ENCODE measurements at regions not wholly inside any gene's neighbourhood (a gene's known extent, or its start where the extent isn't known, plus 50 kb on each side); places are given as distances from the start of the nearest gene placed in this dataset.

DNA sequence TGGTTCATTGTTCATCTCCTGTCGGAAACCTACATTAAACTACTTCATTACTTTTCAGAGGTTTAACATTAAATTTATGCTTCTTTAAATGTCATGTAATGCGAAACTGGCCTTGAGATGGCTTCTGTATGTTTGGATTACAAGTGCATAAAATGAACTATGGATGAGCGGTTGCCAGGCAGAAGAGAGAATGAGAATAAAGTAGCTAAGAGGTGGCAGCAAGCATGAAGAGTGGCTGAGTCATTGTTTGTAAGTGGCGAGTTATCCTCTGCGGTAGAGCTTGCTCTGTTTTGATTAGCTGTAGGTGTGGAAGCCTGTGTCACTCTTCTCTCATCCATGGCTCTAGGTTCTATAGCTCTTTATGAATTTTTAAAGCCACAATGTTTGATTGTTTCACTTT lies 1139.6 kb upstream of the PCDH9 start:
- DNase-seq (ENCODE audit: low read depth in 2 of 2): peak in 1 of 2 donors; percentile 63
- Histone ChIP-seq H3K36me3 (ENCODE audit: control insufficient read depth, insufficient read depth, low read length) (no peaks in the 10 kb centered on the region), H2AFZ (ENCODE audit: low read length) (no peak overlapping the region), H4K20me1 (ENCODE audit: control insufficient read depth, extremely low read depth, insufficient read depth, low read length) (no peaks in the 10 kb centered on the region), H3K4me1 (ENCODE audit: control insufficient read depth, extremely low read depth, insufficient read depth, low read length) (no peaks in the 10 kb centered on the region), H3K9me3 (ENCODE audit: control insufficient read depth, insufficient read depth, low read depth, low read length) (no peaks in the 10 kb centered on the region), H3K4me2 (ENCODE audit: extremely low read depth, insufficient read depth, low read length) (no peak overlapping the region), H3K27ac (ENCODE audit: insufficient read depth, low read length) (no peak overlapping the region), H3K27me3 (ENCODE audit: control insufficient read depth, insufficient read depth, low read length) (no peaks in the 10 kb centered on the region), H3K4me3 (replicated peaks in 1 of 4; ENCODE audit: control extremely low read depth in 1 of 4, insufficient read depth in 1 of 4, low read depth in 3 of 4, low read length in 4 of 4) (no peak overlapping the region), H3K79me2 (ENCODE audit: control insufficient read depth, insufficient read depth, low read length) (no peaks in the 10 kb centered on the region), H3K9ac (ENCODE audit: insufficient read depth, low read length) (no peak overlapping the region)
- TF ChIP-seq EZH2 (IDR thresholded peaks at IDR 0.05; ENCODE audit: low read length, missing control alignments): no peak
- TF ChIP-seq, protein P1, sequence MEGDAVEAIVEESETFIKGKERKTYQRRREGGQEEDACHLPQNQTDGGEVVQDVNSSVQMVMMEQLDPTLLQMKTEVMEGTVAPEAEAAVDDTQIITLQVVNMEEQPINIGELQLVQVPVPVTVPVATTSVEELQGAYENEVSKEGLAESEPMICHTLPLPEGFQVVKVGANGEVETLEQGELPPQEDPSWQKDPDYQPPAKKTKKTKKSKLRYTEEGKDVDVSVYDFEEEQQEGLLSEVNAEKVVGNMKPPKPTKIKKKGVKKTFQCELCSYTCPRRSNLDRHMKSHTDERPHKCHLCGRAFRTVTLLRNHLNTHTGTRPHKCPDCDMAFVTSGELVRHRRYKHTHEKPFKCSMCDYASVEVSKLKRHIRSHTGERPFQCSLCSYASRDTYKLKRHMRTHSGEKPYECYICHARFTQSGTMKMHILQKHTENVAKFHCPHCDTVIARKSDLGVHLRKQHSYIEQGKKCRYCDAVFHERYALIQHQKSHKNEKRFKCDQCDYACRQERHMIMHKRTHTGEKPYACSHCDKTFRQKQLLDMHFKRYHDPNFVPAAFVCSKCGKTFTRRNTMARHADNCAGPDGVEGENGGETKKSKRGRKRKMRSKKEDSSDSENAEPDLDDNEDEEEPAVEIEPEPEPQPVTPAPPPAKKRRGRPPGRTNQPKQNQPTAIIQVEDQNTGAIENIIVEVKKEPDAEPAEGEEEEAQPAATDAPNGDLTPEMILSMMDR (conservative IDR thresholded peaks at IDR 0.05 in 1 of 2, IDR thresholded peaks at IDR 0.05 in 1 of 2; ENCODE audit: low read depth in 1 of 2, low read length in 2 of 2): no peak

DNA sequence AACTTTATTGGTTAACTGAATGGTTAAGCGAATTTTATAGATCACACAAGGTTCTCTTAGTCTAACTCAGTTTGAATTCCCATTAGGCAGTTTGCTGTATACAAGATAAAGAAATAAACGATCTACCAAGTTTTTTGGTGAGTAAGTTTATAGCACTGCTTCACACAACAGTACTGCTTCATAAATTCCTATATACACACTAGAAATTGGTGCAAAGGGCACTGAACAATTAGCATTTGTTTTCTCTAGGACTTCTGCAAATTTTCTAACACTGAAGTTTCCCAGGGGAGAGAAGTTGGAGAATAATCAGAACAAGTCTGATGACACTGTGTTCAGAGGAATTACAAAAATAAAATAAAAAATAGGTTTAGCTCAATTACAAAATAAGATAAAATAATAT lies 1138.8 kb upstream of the PCDH9 start:
- no peak overlapping the region for H3K4me2 ChIP-seq (ENCODE audit: extremely low read depth, insufficient read depth, low read length)
- no peaks in the 10 kb centered on the region for H4K20me1 ChIP-seq (ENCODE audit: control insufficient read depth, extremely low read depth, insufficient read depth, low read length)
- H3K79me2 ChIP-seq (ENCODE audit: control insufficient read depth, insufficient read depth, low read length): no peaks in the 10 kb centered on the region
- no peak overlapping the region for H2AFZ ChIP-seq (ENCODE audit: low read length)
- H3K9ac ChIP-seq (ENCODE audit: insufficient read depth, low read length): no peak overlapping the region
- TF ChIP-seq, protein P1 (conservative IDR thresholded peaks at IDR 0.05 in 1 of 2, IDR thresholded peaks at IDR 0.05 in 1 of 2; ENCODE audit: low read depth in 1 of 2, low read length in 2 of 2): no peak
- no peak for TF ChIP-seq EZH2 (IDR thresholded peaks at IDR 0.05; ENCODE audit: low read length, missing control alignments)
- H3K4me1 ChIP-seq (ENCODE audit: control insufficient read depth, extremely low read depth, insufficient read depth, low read length): no peaks in the 10 kb centered on the region
- no peaks in the 10 kb centered on the region for H3K27me3 ChIP-seq (ENCODE audit: control insufficient read depth, insufficient read depth, low read length)
- no peaks in the 10 kb centered on the region for H3K36me3 ChIP-seq (ENCODE audit: control insufficient read depth, insufficient read depth, low read length)
- H3K4me3 ChIP-seq (replicated peaks in 1 of 4; ENCODE audit: control extremely low read depth in 1 of 4, insufficient read depth in 1 of 4, low read depth in 3 of 4, low read length in 4 of 4): no peak overlapping the region
- H3K27ac ChIP-seq (ENCODE audit: insufficient read depth, low read length): no peak overlapping the region
- DNase-seq (ENCODE audit: low read depth in 2 of 2): no peak
- H3K9me3 ChIP-seq (ENCODE audit: control insufficient read depth, insufficient read depth, low read depth, low read length): no peaks in the 10 kb centered on the region

DNA sequence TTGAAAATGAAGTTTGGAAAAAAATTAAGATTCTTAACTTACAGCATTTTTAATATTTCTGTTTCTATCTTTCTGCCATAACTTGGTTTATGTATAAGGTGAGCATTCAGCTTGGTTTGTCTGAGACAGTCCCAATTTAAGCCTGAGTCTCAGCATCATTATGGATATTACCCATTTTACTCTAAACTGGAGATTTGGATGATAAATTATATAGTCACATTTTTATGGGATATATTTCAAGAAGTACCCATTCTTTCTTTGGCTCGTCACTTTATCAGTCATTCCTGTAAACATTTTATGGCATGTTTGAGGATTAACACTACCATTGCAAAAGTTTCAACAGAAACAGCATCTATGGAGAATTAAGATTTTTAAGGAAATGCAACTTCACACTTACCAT lies 1129.0 kb upstream of the PCDH9 start:
- no peaks in the 10 kb centered on the region for H3K79me2 ChIP-seq (ENCODE audit: control insufficient read depth, insufficient read depth, low read length)
- no peak for TF ChIP-seq EZH2 (IDR thresholded peaks at IDR 0.05; ENCODE audit: low read length, missing control alignments)
- TF ChIP-seq, protein P1 (conservative IDR thresholded peaks at IDR 0.05 in 1 of 2, IDR thresholded peaks at IDR 0.05 in 1 of 2; ENCODE audit: low read depth in 1 of 2, low read length in 2 of 2): no peak

More for the DNA sequence above, 1129.0 kb upstream of the PCDH9 start:
- H3K9me3 ChIP-seq (ENCODE audit: control insufficient read depth, insufficient read depth, low read depth, low read length): no peaks in the 10 kb centered on the region
- H2AFZ ChIP-seq (ENCODE audit: low read length): no peak overlapping the region
- no peaks in the 10 kb centered on the region for H3K27me3 ChIP-seq (ENCODE audit: control insufficient read depth, insufficient read depth, low read length)
- no peak overlapping the region for H3K9ac ChIP-seq (ENCODE audit: insufficient read depth, low read length)
- H3K27ac ChIP-seq (ENCODE audit: insufficient read depth, low read length): no peak overlapping the region
- DNase-seq (ENCODE audit: low read depth in 2 of 2): no peak
- no peaks in the 10 kb centered on the region for H3K4me1 ChIP-seq (ENCODE audit: control insufficient read depth, extremely low read depth, insufficient read depth, low read length)
- no peaks in the 10 kb centered on the region for H3K36me3 ChIP-seq (ENCODE audit: control insufficient read depth, insufficient read depth, low read length)
- no peak overlapping the region for H3K4me3 ChIP-seq (replicated peaks in 1 of 4; ENCODE audit: control extremely low read depth in 1 of 4, insufficient read depth in 1 of 4, low read depth in 3 of 4, low read length in 4 of 4)
- no peaks in the 10 kb centered on the region for H4K20me1 ChIP-seq (ENCODE audit: control insufficient read depth, extremely low read depth, insufficient read depth, low read length)
- H3K4me2 ChIP-seq (ENCODE audit: extremely low read depth, insufficient read depth, low read length): no peak overlapping the region

Data from fibroblast of lung (primary cell).